K562 (cell line): ENCODE measurements at regions not wholly inside any gene's neighbourhood (a gene's known extent, or its start where the extent isn't known, plus 50 kb on each side); places are given as distances from the start of the nearest gene placed in this dataset.

Experiments used
- E4F1 ChIP-seq: fragments of 250-450 bp; sonication (Bioruptor Pico); IDR thresholded peaks from 2 replicates; pipeline ENCODE4 v1.5.0; 2021; ENCODE audit warnings: mild to moderate bottlenecking, borderline replicate concordance
- ELF2 ChIP-seq: fragments of 250-450 bp; sonication (Bioruptor Pico); IDR thresholded peaks from 2 replicates; pipeline ENCODE4 v1.5.0; 2021; ENCODE audit warnings: mild to moderate bottlenecking
- FOXP4 ChIP-seq: sonication (generic); formaldehyde crosslinking; IDR thresholded peaks from 2 replicates; pipeline ENCODE4 v1.8.0; 2022; ENCODE audit warnings: mild to moderate bottlenecking, missing genetic modification reagents, borderline replicate concordance
- GATA2 ChIP-seq: sonication (generic); formaldehyde crosslinking; IDR thresholded peaks from 2 replicates; pipeline ENCODE4 v1.4.0; 2020; ENCODE audit warnings: mild to moderate bottlenecking, missing genetic modification reagents
- GATAD2A ChIP-seq: fragments of 450-650 bp; IDR thresholded peaks from 2 replicates; pipeline ENCODE4 v1.6.1; 2017
- LARP7 ChIP-seq: fragments of 450-650 bp; IDR thresholded peaks from 2 replicates; pipeline ENCODE4 v1.6.1; 2016
- NEUROD1 ChIP-seq: fragments of 150-350 bp; IDR thresholded peaks from 2 replicates; pipeline ENCODE4 v1.6.1; 2014; ENCODE audit warnings: borderline replicate concordance, low read length, low read depth; ENCODE audit not compliant: partially characterized antibody
- NFYB ChIP-seq: IDR thresholded peaks from 2 replicates; pipeline ENCODE4 v1.6.1; 2011; ENCODE audit warnings: mild to moderate bottlenecking, moderate library complexity; ENCODE audit not compliant: insufficient read length; ENCODE audit errors: extremely low read depth
- RCOR1 ChIP-seq, 2 experiments: IDR thresholded peaks; 2 replicates each; pipeline ENCODE4 v1.6.1; 2012; ENCODE audit warnings: low read depth in 2 of 2, low read length in 2 of 2, borderline replicate concordance in 1 of 2, improper control_type of control experiment in 1 of 2
- SMAD3 ChIP-seq: fragments of 450-650 bp; formaldehyde crosslinking; conservative IDR thresholded peaks from 2 replicates; pipeline ENCODE4 v1.4.0; 2020; ENCODE audit warnings: mild to moderate bottlenecking
- TRIM24 ChIP-seq, 2 experiments: fragments of 450-650 bp; IDR thresholded peaks; 2 replicates each; pipeline ENCODE4 v1.6.1; 2016
- TSHZ1 ChIP-seq: fragments of 250-450 bp; sonication (Bioruptor Pico); IDR thresholded peaks from 2 replicates; pipeline ENCODE4 v1.4.0; 2020; ENCODE audit warnings: mild to moderate bottlenecking, moderate library complexity
- ZNF143 ChIP-seq: sonication (generic); formaldehyde crosslinking; IDR thresholded peaks from 2 replicates; pipeline ENCODE4 v1.9.0; 2022; ENCODE audit warnings: mild to moderate bottlenecking, missing genetic modification reagents
- ZNF165 ChIP-seq: fragments of 250-450 bp; sonication (Bioruptor Pico); IDR thresholded peaks from 2 replicates; pipeline ENCODE4 v1.4.0; 2020; ENCODE audit warnings: borderline replicate concordance
- ZNF57 ChIP-seq: fragments of 450-650 bp; formaldehyde crosslinking; IDR thresholded peaks from 2 replicates; pipeline ENCODE4 v1.4.0; 2020; ENCODE audit warnings: mild to moderate bottlenecking, moderate library complexity
- ZNF592 ChIP-seq: fragments of 450-650 bp; IDR thresholded peaks from 2 replicates; pipeline ENCODE4 v1.6.1; 2017; ENCODE audit warnings: antibody characterized with exemption, mild to moderate bottlenecking
- ZNF699 ChIP-seq: fragments of 250-450 bp; sonication (Bioruptor Pico); IDR thresholded peaks from 2 replicates; pipeline ENCODE4 v1.8.0; 2021; ENCODE audit warnings: mild to moderate bottlenecking, moderate library complexity; ENCODE audit not compliant: insufficient replicate concordance

GRCh38 chr6:27688014-27688586 is 215.2 kb upstream of the ZNF184 start (continued):
- TF ChIP-seq ZNF592 (peak; percentile 95), ZNF57 (no peak), RCOR1 (IDR thresholded peaks at IDR 0.05; ENCODE audit: borderline replicate concordance in 1 of 2, low read depth in 2 of 2, low read length in 2 of 2) (peak; percentile 6 to 91; a peak in 3 of 4 replicates), ZNF143 (CRISPR knock-in tag) (no peak), FOXP4 (CRISPR knock-in tag) (no peak; the same call in none of the 2 replicates), LARP7 (no peak), ZNF699 (CRISPR knock-in tag) (no peak), GATAD2A (peak; percentile 97), NFYB (no peak), E4F1 (CRISPR knock-in tag) (no peak), ZNF165 (no peak), GATA2 (CRISPR knock-in tag) (no peak; the same call in 1 of the 2 replicates), NEUROD1 (no peak), ELF2 (CRISPR knock-in tag) (no peak), TSHZ1 (CRISPR knock-in tag) (no peak), SMAD3 (CRISPR knock-in tag) (no peak), TRIM24 (IDR thresholded peaks at IDR 0.05) (peak in 1 of 2 experiments; percentile 75; a peak in 3 of 4 replicates)
